GM18502 (cell line): ENCODE measurements at regions not wholly inside any gene's neighbourhood (a gene's known extent, or its start where the extent isn't known, plus 50 kb on each side); places are given as distances from the start of the nearest gene placed in this dataset.
"Not testable (repeated sequence)": the region's sequence is repeated elsewhere in the genome, so short reads cannot be mapped to it uniquely, and the experiment has no call there.

Source experiments
- ATAC-seq: cut with Tn5 transposase; IDR thresholded peaks from one replicate; pipeline ENCODE4 v1.9.1; 2021; ENCODE audit warnings: mild to moderate bottlenecking; ENCODE audit not compliant: unreplicated experiment, poor library complexity

DNA sequence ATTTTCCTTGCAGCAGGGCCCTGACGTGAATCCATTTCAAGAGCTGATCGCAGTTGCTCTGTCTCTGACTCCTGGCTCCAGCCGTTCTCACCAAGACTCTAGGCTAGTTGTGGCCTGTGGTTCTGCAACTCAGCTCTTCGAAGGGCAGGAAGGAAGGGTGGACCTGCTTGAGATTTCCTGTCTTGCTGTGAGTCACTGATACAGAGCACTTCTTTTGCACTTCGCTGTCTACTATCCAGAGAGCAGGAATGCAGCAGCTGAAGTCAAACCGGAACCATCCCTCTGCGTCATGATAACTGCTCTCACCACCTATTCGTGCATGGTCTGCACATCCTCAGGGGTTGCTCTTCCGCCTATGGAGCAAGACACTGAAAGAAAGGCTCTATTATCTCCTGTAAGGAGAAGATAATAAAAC lies 59.7 kb downstream of the RAP2B start:
- ATAC-seq: peak; percentile 98

DNA sequence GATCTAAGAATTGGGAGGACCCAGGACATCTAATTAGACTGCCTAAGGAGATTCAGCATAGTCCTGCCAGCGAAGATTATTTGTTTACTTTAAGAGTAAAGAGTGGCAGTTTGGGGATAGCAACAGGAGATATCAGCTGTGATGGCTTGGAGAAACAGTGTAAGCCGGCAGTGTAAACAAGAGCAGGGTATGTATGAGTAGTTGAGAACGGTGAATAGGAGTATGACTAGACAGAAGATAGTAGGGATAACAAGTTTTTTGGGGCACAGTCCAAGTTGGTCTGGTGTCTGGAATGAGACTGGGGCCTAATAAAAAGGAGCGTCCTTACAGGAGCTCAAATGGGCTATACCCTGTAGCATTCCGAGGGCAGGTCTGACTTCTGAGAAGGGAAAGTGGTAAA lies 64.9 kb downstream of the RAP2B start:
- not testable (repeated sequence) for ATAC-seq

DNA sequence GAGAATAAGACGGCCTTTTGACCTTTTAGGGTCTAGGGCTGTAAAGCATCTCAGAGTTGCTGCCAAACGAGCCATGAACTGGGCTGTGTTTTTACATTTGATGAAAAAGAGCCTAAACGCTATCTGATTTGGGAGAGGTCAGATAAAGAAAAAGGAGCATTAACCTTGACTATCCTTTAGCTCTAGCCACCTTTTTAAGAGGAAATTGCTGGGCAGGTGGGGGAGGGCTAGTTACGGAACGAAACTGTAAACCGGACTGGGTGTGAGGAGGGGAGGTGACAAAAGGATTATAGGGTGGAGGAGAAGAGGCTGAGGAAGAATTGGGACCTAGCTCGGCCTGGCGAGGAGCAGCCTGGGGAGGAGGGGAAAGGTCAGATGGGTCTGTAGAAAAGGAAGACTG lies 68.4 kb downstream of the RAP2B start:
- not testable (repeated sequence) for ATAC-seq

DNA sequence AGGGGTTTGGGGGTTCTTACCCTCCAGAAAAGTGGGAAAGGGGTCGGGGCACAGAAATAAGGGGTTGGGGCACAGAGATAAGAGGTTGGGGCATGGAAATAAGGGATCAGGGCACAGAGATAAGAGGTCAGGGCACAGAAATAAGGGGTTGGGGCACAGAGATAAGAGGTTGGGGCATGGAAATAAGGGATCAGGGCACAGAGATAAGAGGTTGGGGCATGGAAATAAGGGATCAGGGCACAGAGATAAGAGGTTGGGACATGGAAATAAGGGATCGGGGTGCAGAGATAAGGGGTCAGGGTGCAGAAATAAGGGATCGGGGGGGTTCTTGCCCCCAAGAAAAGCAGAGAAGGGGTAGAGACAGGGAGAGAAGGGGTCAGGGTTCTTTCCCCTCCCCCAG lies 69.2 kb downstream of the RAP2B start:
- not testable (repeated sequence) for ATAC-seq

DNA sequence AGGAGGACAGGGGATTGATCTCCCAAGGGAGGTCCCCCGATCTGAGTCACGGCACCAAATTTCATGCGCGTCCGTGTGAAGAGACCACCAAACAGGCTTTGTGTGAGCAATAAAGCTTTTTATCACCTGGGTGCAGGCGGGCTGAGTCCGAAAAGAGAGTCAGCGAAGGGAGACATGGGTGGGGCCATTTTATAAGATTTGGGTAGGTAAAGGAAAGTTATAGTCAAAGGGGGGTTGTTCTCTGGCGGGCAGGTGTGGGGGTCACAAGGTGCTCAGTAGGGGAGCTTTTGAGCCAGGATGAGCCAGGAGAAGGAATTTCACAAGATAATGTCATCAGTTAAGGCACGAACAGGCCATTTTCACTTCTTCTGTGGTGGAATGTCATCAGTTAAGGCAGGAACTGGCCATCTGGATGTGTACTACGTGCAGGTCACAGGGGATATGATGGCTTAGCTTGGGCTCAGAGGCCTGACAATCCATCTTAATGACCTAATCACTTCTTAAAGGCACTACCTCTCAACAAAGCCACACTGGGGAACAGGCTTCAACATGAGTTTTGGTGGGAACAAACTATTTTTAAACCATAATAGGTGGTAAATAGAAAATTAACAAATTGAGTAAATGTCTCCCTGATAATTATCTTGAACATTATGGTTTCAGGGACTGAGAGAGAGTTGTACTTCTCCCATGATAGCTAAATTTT lies 70.2 kb downstream of the RAP2B start:
- not testable (repeated sequence) for ATAC-seq

DNA sequence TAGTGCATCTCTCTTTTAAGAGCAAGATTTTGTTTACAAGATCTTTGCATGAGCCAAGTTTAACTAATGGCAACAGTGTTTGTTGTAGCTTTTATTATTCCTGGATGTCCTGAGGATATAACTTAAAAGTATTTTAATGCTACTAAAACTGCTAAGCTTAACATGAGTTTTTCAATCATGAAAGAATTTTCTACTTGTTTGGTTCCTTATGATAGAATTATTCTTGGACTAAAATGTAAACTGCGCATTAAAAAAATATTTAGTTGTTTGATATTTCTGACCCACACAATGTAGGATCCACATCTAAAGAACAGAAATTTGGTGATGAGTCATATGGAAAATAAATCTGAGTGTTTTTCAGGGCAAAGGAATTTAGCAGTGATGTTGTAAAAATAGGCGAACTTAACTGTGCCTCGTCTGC lies 70.8 kb downstream of the RAP2B start:
- no peak for ATAC-seq

DNA sequence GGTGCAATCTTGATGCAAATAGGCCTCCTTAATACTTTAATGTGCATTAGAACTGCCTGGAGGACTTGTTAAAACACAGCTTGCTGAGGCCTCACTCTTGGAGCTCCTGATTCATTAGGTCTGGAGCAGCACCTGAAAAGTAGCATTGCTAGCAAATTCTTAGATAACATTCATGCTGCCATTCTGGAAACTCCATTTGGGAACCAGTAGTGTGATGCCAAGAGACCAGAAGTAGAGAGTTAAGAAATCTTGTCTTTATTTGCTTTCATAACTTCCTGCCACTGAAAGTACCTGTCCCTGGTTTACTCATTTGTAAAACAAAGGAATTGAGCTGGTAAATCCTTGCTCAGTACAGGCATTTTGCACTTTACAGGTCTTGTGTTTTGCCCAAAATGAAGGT lies 72.0 kb downstream of the RAP2B start:
- ATAC-seq: no peak

DNA sequence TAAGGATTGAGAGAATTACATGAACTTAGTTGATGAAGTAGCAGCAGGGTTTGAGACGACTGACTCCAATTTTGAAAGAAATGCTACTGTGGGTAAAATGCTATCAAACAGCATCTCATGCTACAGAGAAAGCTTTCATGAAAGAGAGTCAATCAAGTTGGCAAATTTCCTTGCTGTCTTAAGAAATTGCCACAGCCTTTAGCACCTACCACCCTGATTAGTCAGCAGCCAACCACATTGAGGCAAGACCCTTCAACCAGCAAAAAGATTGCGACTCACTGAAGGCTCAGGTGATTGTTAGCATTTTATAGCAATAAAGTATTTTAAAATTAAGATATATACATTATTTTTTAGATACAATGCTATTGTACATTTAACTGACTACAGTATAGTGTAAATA lies 80.9 kb downstream of the RAP2B start:
- no peak for ATAC-seq

DNA sequence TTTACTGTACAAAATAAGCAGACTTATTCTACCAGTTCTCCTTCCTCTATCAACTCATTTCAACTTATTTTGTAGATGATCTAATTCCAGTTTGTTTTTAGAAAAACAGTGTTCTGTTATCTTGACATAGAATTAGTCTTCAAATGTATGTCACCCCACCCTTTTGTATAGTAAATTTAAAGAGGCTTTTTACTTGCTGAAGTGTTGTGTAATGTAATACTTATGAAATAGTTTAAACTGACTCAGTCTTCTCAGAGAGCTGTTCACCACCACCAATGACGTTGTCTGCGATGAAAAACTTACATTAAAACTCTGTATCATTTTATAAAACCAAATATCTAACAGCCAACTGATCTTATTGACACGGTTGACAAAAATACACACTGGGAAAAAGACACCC lies 82.9 kb downstream of the RAP2B start:
- no peak for ATAC-seq

DNA sequence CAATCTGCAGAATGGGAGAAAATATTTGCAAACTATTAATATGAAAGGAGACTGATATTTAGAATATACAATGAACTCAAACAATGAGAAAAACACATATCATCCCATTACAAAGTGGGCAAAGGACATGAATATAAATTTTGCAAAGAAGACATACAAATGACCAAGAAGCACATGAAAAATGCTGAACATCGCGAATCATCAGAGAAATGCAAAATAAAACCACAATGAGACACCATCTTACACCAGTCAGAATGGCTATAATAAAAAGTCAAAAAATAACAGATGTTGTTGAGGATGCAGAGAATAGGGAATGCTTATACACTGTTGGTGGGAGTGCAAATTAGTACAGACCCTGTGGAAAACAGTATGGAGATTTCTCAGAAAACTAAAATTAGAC lies 83.6 kb downstream of the RAP2B start:
- no peak for ATAC-seq

DNA sequence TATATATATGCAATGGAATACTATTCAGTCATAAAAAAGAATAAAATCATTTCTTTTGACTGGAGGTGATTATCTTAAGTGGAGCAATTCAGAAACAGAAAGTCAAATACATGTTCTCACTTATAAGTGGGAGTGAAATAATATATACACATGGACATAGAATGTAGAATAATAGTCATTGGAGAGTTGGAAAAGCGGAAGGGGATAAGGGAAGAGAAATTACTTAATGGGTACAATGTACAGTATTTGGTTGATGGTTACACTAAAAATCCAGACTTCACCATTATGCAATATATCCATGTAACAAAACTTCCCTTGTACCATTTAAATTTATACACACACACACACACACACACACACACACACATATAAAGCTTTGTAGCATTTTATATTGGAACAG lies 84.3 kb downstream of the RAP2B start:
- no peak for ATAC-seq

DNA sequence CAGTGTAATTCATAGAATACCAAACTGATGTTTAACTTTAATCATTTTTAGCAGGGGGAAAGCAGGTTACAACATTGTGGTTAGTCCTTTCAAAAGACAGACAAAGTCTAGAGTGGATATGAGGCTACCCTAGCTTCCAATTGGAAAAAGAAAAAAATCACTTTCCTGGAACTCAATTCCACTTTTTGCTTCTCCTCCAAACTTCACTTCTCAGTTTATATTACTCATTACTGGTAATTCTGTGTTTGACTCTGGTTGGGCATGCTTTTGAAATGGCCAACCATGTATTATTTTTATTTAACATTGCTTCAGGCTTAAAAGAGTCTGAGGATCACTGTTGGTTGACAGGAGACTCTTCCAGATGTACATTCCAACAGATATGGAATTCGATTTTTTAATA lies 84.8 kb downstream of the RAP2B start:
- no peak for ATAC-seq

DNA sequence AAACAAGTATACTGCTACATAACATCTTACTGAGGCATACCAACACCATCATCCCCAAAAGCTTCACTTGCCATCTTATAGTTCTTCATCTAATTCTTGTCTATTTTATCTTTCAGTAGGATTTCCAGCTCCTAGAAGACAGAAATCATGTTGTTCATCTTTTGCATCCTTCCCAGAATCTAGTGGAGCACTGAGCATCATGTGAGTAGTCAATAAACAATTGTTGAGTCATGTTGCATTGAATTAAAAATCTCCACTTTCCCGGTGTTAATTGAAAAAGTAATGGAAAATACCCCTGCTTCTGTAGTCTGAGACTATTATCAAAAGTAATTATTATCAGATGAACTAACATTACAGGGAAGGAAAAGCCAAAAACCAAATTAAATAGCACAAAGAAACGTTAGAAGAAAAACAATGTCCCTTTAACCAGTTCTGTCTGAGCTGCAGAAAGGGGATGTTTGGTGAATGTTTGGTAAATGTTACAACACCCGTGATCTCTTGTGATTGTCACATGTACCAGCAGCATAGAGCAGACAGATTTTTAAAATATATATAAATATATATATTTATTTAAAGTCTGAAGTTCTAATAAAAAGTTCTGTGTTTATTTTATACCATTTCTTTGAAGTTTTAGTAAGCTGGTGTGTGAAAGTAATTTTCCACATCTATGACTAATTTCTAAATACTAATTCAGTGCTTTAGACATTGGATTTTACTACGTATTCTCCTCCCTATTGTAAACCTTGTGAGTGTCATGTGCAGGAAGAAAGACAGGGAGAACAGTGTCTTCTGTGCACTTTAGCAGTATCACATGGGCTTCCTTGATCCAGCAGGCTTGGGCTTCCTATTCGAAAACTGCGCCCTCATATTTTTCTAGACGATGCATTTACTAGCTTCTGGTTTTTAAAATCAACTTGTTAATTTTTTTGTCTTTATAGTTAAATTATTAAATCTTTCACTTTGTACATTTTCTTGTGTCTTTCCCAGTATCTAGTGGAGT lies 85.6 kb downstream of the RAP2B start:
- no peak for ATAC-seq

DNA sequence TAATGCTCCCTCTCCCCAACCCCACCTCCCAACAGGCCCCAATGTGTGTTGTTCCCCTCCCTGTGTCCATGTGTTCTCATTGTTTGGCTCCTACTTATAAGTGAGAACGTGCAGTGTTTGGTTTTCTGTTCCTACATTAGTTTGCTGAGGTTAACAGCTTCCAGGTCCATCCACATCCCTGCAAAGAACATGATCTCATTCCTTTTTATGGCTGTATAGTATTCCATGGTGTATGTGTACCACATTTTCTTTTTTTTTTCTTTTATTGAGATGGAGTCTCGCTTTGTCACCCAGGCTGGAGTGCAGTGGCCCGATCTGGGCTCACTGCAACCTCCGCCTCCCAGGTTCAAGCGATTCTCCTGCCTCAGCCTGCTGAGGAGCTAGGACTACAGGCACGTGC lies 86.8 kb downstream of the RAP2B start:
- not testable (repeated sequence) for ATAC-seq

DNA sequence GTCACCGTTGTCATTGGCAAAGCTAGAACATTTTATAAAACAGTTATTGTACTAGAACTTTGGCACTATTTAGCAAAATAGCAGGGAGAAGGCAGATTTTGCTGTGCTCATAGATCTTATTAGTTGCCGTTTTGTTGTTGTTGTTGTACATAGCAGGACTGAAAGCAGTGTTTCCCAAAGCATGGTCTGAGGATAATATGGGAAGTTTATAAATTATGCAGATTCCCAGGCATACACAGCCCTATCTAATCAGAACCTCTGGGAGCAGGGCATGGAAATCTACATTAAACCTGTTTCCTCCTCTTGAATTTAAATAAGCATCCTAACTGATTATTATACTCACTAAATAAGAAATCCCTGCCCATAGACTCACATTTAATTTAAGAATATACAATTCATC lies 87.9 kb downstream of the RAP2B start:
- no peak for ATAC-seq

DNA sequence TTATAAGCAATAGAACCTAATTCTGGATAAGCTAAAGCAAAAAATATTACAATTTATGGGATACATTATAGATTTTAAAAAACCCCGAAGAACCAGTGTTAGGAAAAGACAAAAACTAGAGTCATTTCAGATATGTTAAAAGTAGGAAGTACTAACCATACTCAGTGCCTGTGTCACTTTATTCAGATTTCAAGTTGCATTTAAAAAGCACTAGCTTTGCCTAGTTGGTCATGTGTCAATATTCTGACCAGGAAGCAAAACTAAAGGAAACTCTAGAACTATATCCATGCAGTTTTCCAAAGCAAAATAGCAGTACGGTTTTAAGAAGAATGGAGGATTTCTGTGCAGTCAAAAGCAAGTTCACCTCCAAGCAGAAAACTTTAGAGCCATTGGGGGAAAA lies 88.4 kb downstream of the RAP2B start:
- no peak for ATAC-seq

DNA sequence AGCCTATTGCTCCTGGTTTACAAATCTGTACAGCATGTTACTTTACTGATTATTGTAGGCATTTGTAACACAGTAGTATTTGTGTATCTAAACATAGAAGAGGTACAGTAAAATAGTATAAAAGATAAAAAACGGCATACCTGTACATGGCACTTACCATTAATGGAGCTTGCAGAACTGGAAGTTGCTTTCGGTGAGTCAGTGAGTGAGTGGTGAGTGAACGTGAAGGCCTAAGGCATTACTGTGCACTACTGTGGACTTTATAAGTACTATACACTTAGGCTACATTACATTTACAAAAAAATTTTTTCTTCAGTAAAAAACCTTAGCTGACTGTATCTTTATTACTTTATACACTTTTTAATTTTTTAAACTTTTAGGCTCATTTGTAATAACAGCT lies 90.9 kb downstream of the RAP2B start:
- no peak for ATAC-seq

DNA sequence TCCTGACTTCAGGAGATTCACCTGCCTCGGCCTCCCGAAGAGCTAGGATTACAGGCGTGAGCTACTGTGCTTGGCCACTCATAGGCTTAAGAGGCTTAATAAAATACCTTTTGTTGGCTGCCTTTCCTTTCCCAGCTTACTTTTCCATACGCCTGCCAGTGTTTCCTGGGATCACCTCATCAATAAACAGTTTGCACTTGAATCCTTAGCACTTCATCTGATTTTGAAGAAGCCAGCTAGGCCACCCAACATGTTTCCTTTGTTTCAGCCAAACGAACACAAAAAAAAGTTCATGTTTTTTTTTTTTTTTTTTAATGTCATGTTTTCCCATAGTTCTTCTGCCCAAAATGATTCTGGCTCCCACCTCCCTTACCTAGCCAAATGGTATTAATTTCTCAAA lies 92.3 kb downstream of the RAP2B start:
- no peak for ATAC-seq

DNA sequence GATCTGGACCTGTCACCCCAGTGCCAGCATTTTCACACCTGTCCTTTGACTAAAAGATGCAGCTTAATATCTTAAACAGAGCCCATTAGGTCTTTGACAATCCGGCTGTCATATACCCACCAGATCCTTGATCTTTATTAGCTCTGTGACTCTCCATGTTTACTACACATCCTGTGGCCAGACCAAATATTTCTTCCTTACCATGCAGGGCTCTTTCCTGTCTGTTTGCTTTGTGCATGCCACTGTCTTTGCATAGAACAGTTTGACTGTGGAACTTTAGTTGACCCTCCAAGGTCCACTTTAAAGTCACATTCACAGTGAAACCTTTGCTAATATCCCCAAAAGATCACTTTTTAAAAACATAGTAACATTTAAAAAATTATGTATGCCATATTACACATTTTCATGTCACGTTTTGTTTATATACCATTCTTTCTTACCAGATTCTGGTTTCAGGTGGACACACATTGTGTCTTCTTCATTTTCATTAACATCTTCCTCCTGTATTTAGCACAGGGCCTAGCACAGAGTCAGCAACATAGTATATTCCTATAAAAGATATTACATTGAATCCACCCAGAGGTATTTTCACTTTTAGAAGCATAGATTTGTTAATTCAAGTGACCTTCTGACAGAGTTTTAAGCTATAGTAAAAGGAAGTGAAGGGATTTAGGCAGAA lies 95.8 kb downstream of the RAP2B start:
- no peak for ATAC-seq

DNA sequence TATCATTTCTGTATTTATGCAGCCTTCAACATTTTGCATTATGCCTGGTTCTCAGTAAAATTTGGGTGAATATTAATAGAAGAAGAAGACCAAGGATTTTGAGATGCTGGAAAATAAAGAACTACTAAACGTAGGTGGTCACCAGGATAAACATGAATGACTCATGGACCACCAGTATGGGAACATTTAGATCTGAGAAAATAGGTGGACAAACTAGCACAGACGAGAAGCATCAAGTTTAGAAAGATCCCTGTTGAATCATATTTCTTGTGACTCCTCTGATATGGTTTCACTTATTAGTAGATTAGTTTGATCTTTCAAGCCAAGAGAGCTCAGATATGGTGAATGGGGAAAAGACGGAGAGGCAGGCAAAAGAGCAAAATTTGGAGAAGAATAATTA lies 97.9 kb downstream of the RAP2B start:
- no peak for ATAC-seq

DNA sequence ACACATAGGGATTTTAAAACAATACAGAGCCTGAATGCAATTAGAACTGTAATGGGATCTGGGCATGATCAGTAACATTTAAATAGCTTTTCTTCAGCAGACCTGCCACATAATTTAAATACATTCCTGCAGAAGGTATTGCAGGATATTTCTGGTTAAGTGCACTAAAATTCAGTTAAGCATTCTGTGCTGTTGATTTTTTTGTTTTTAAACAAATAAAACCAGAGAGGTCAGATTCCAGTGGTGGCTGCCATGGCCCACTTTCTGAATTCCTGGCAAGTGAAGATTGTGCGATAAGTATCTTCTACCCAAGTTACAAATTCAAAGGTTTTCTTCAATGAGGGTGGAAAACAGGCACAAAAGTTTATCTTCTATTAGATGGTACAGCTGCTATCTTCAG lies 98.7 kb downstream of the RAP2B start:
- ATAC-seq: no peak
